Sigmoid colon (tissue), 4 donors: ENCODE measurements at regions not wholly inside any gene's neighbourhood (a gene's known extent, or its start where the extent isn't known, plus 50 kb on each side); places are given as distances from the start of the nearest gene placed in this dataset.

ENCODE experiments used
- EP300 ChIP-seq, 4 donors: sonication (generic); formaldehyde crosslinking; IDR thresholded peaks; one replicate each; pipeline ENCODE4 v1.6.1; 2017; ENCODE audit warnings: antibody characterized with exemption in 4 of 4
- TF ChIP-seq, protein P1 (sequence below), 4 experiments: fragments of 450-650 bp in 3 of 4; fragments of 200-600 bp in 1 of 4; IDR thresholded peaks; one replicate each; pipeline ENCODE4 v1.5.1; 2016 to 2019; ENCODE audit warnings: antibody characterized with exemption in 4 of 4, mild to moderate bottlenecking in 3 of 4, moderate library complexity in 2 of 4

DNA sequence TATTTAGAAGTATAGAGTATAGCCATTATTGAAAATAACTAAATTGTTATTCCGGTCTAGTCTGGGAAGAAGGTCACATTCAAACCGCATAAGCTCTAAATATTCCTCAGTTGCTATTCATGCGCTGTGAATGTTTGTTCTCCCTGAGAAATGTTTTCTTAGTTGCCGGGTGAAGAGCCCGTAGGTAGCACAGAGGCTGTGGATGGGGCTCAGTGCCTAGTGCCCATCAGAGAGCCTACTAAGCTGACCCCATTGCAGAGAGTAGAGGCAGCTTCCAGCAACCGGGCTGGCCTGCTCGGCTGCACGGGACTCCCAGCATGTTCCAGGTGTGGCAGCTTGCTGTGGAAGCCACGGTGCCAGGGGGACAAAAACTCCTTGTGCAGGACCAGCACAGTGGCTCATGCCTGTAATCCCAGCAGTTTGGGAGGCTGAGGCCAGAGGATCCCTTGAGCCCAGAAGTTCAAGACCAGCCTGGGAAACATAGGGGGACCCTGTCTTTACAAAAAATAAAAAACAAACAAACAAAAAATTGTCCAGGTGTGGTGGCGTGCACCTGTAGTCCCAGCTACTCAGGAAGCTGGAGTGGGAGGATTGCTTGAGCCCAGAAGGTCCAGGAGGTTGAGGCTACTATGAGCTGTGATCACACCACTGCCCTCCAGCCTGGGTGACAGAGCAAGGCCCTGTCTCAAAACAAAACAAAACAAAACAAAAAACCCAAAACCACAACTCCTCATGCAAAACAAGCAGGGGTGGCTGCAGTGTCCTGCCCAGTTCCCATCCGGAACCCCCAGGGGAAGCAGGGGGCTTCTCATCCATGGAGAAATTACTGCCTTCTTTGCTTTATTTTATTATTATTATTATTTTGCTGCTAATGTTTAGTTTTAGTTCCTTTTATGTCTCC, 82.5 kb downstream of the KCTD15 start:
- TF ChIP-seq, protein P1, sequence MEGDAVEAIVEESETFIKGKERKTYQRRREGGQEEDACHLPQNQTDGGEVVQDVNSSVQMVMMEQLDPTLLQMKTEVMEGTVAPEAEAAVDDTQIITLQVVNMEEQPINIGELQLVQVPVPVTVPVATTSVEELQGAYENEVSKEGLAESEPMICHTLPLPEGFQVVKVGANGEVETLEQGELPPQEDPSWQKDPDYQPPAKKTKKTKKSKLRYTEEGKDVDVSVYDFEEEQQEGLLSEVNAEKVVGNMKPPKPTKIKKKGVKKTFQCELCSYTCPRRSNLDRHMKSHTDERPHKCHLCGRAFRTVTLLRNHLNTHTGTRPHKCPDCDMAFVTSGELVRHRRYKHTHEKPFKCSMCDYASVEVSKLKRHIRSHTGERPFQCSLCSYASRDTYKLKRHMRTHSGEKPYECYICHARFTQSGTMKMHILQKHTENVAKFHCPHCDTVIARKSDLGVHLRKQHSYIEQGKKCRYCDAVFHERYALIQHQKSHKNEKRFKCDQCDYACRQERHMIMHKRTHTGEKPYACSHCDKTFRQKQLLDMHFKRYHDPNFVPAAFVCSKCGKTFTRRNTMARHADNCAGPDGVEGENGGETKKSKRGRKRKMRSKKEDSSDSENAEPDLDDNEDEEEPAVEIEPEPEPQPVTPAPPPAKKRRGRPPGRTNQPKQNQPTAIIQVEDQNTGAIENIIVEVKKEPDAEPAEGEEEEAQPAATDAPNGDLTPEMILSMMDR (IDR thresholded peaks at IDR 0.05) = no peak
- no peak for TF ChIP-seq EP300 (IDR thresholded peaks at IDR 0.05)
